ENCODE measurements at regions not wholly inside any gene's neighbourhood (a gene's known extent, or its start where the extent isn't known, plus 50 kb on each side); places are given as distances from the start of the nearest gene placed in this dataset.

GRCh38 chr10:9147475-9147874, 1093.0 kb downstream of the GATA3 start:
- H3K4me2 ChIP-seq (ENCODE audit: low read length): no peak overlapping the region

More at GRCh38 chr10:9147475-9147874, 1093.0 kb downstream of the GATA3 start:
- Histone ChIP-seq H2AFZ (ENCODE audit: low read depth, low read length, poor library complexity, severe bottlenecking) (no peak overlapping the region), H3K9me3 (ENCODE audit: control insufficient read depth in 1 of 2, insufficient read depth in 1 of 2, low read depth in 1 of 2, low read length in 2 of 2) (peaks cover 11 to 38% of the 10 kb centered on the region in 2 experiments; a peak in 2 of 4 replicates), H3K27ac (ENCODE audit: low read depth, low read length) (no peak overlapping the region), H3K36me3 (ENCODE audit: control insufficient read depth in 1 of 2, insufficient read depth in 2 of 2, low read length in 2 of 2) (no peaks in the 10 kb centered on the region), H4K20me1 (ENCODE audit: insufficient read depth) (no peaks in the 10 kb centered on the region), H3K4me3 (replicated peaks in 1 of 2; ENCODE audit: low read depth in 1 of 2, low read length in 2 of 2) (no peak overlapping the region), H3K27me3 (ENCODE audit: insufficient read depth, low read length) (no peaks in the 10 kb centered on the region), H3K9ac (ENCODE audit: low read length) (no peak overlapping the region), H3K4me1 (ENCODE audit: control insufficient read depth in 1 of 2, insufficient read depth in 2 of 2, low read length in 2 of 2) (no peaks in the 10 kb centered on the region), H3K79me2 (ENCODE audit: insufficient read depth, low read length) (no peaks in the 10 kb centered on the region), H3K9me2 (ENCODE audit: insufficient read depth) (no peaks in the 10 kb centered on the region)
- ChIA-PET RAD21 (ENCODE audit: low non-redundant PET in 1 of 2, low total read pairs in 2 of 2, uncharacterized antibody in 2 of 2, unreplicated experiment in 2 of 2) (no interaction called here), POLR2A (no interaction called here), CTCF (no interaction called here)
- ATAC-seq (no peak), DNase-seq (ENCODE audit: low read depth, low spot score) (no peak)
- intact Hi-C loops (cut with micrococcal nuclease): no loop called here
- TF ChIP-seq YY1 (IDR thresholded peaks at IDR 0.05; ENCODE audit: extremely low read depth, insufficient replicate concordance, low read depth, low read length) (no peak), ZFX (IDR thresholded peaks at IDR 0.05) (no peak), CTCF (IDR thresholded peaks at IDR 0.05 in 2 of 3, conservative IDR thresholded peaks at IDR 0.05 in 1 of 3; ENCODE audit: borderline replicate concordance in 1 of 3, insufficient read depth in 1 of 3, low read depth in 2 of 3, low read length in 2 of 3) (no peak), REST (IDR thresholded peaks at IDR 0.05; ENCODE audit: low read depth) (no peak), POLR2AphosphoS5 (IDR thresholded peaks at IDR 0.05; ENCODE audit: low read depth, low read length) (no peak), SIN3A (IDR thresholded peaks at IDR 0.05; ENCODE audit: low read depth) (no peak), POLR2A (IDR thresholded peaks at IDR 0.05; ENCODE audit: borderline replicate concordance, extremely low read depth, insufficient read depth, insufficient read length) (no peak), CEBPB (IDR thresholded peaks at IDR 0.05; ENCODE audit: low read depth) (no peak), ATF3 (IDR thresholded peaks at IDR 0.05) (no peak), ZNF274 (IDR thresholded peaks at IDR 0.05; ENCODE audit: low read depth, low read length) (no peak), SP1 (IDR thresholded peaks at IDR 0.05; ENCODE audit: low read depth) (no peak), FOSL1 (IDR thresholded peaks at IDR 0.05; ENCODE audit: low read depth) (no peak), TCF7L2 (IDR thresholded peaks at IDR 0.05; ENCODE audit: borderline replicate concordance, extremely low read depth, insufficient read depth, insufficient read length) (no peak), EGR1 (IDR thresholded peaks at IDR 0.05; ENCODE audit: low read depth) (no peak), EZH2phosphoT487 (IDR thresholded peaks at IDR 0.05; ENCODE audit: borderline replicate concordance) (no peak), CBX3 (IDR thresholded peaks at IDR 0.05; ENCODE audit: low read depth) (no peak), EZH2 (IDR thresholded peaks at IDR 0.05) (no peak), SRF (IDR thresholded peaks at IDR 0.05; ENCODE audit: low read depth) (no peak), MAX (IDR thresholded peaks at IDR 0.05) (no peak)
- BruUV-seq (replicated peaks): no TSS peak

All from HCT116 (cell line).